AG04449 (cell line): ENCODE measurements at regions not wholly inside any gene's neighbourhood (a gene's known extent, or its start where the extent isn't known, plus 50 kb on each side); places are given as distances from the start of the nearest gene placed in this dataset.
"Not testable (repeated sequence)": the region's sequence is repeated elsewhere in the genome, so short reads cannot be mapped to it uniquely, and the experiment has no call there.

Experiments
- CTCF ChIA-PET: fragments of 350-600 bp; formaldehyde crosslinking; extraction: SDS; loops from one replicate; lab custom pipeline; 2021; ENCODE audit warnings: antibody characterized with exemption; lab: Yijun Ruan, JAX
- POLR2A ChIA-PET: fragments of 400-600, 350-600 bp; formaldehyde crosslinking; extraction: SDS; loops from one replicate; lab custom pipeline; 2020; ENCODE audit warnings: antibody characterized with exemption, inconsistent platforms; lab: Yijun Ruan, JAX
- DNase-seq: peaks from one replicate; pipeline ENCODE4 v3.0.0-alpha.2; 2010; ENCODE audit warnings: low read depth, low spot score
- H3K4me3 ChIP-seq: 2 replicates; pipeline ENCODE4 v1.5.1; 2011; ENCODE audit warnings: low read depth, mild to moderate bottlenecking, control low read depth, low read length
- TF ChIP-seq, protein P1 (sequence below): IDR thresholded peaks from one replicate; pipeline ENCODE4 v1.5.1; 2011; ENCODE audit warnings: mild to moderate bottlenecking, moderate library complexity, low read length, control low read depth, inconsistent platforms; ENCODE audit not compliant: insufficient read depth; ENCODE audit errors: missing control alignments

DNA sequence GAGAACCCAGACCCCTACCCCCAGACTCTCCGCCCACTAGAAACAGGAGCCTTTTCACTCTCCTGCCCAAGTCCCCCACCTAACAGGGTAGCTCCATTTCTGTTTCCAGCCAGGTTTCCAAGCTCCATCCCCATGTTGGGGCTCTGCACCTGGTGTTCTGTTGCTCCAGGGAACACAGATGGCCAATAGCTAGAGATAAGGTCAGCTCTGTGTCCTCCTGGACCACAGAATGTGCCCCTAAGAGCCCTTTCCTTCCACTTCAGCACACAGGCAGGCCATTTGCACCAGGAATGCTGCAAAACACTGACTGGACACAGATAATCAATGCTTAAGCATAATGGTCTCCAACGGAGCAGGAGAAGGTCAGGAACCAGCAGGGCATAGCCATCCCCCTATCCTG lies 159.4 kb downstream of the QRSL1 start:
- CTCF ChIA-PET: no interaction called here

DNA sequence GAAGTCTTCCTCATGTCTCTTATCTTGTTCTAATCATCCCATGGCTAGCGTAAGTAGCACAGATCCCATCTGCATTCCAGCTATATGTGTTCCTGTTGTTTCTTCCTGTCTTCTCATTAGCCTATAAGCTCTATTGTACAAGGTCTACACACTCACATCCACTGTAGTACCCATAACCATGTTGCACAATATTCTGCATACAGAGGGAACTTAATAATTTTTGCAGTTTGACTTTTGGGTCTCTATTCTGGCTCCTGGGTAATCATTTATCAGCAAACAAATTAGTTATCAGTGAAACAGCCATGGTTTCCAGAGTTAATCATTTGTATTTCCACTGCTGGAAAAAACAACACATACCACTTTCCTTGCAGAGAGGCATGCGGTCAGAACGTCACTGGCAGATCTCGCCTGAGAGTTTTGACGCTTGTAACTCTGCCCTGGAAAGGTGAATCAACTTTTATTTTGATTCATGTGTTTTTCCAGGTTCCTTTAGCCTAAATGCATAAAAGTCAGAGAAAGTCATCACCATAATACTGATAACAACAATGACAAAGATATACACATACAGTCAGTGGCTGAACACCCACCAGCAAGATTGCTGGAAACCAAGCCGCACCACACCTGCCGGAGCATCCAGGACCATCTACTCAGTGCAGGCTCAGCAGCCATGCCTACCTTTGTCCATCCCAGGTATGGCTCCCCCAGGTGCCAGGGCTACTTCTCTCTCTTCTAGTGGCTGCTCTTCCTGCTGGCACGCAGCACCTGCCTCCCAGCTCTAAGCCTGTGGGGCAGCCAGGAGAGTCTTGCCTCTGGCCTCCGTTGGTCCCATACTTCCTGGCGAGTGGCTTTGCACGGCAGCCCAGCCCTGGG lies 158.2 kb downstream of the QRSL1 start:
- TF ChIP-seq, protein P1, sequence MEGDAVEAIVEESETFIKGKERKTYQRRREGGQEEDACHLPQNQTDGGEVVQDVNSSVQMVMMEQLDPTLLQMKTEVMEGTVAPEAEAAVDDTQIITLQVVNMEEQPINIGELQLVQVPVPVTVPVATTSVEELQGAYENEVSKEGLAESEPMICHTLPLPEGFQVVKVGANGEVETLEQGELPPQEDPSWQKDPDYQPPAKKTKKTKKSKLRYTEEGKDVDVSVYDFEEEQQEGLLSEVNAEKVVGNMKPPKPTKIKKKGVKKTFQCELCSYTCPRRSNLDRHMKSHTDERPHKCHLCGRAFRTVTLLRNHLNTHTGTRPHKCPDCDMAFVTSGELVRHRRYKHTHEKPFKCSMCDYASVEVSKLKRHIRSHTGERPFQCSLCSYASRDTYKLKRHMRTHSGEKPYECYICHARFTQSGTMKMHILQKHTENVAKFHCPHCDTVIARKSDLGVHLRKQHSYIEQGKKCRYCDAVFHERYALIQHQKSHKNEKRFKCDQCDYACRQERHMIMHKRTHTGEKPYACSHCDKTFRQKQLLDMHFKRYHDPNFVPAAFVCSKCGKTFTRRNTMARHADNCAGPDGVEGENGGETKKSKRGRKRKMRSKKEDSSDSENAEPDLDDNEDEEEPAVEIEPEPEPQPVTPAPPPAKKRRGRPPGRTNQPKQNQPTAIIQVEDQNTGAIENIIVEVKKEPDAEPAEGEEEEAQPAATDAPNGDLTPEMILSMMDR: no peak
- CTCF ChIA-PET: no interaction called here
- POLR2A ChIA-PET: no interaction called here
- DNase-seq: no peak
- H3K4me3 ChIP-seq: no peak overlapping the region

More for the DNA sequence above, 159.4 kb downstream of the QRSL1 start:
- DNase-seq: no peak
- TF ChIP-seq, protein P1: no peak
- POLR2A ChIA-PET: no interaction called here
- H3K4me3 ChIP-seq: no peak overlapping the region

DNA sequence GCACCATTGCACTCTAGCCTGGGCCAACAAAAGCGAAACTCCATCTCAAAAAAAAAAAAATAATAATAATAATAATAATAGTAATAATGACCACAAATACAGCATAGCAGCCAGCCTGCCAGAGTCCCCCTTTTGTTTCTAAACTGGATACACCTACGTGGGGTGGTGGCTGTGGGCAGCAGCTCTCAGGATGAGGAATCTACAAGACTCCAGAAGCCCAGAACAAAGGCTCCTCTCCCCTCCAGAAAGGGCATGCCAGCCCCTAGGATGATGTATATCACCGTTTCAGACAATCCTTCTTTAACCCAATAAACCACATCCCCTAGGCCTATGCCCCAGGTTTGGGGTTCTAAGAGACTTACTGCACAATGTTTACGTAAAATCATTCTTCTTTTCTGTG lies 155.9 kb downstream of the QRSL1 start:
- DNase-seq: no peak
- ChIA-PET POLR2A (no interaction called here), CTCF (no interaction called here)
- no peak overlapping the region for H3K4me3 ChIP-seq
- TF ChIP-seq, protein P1: no peak

DNA sequence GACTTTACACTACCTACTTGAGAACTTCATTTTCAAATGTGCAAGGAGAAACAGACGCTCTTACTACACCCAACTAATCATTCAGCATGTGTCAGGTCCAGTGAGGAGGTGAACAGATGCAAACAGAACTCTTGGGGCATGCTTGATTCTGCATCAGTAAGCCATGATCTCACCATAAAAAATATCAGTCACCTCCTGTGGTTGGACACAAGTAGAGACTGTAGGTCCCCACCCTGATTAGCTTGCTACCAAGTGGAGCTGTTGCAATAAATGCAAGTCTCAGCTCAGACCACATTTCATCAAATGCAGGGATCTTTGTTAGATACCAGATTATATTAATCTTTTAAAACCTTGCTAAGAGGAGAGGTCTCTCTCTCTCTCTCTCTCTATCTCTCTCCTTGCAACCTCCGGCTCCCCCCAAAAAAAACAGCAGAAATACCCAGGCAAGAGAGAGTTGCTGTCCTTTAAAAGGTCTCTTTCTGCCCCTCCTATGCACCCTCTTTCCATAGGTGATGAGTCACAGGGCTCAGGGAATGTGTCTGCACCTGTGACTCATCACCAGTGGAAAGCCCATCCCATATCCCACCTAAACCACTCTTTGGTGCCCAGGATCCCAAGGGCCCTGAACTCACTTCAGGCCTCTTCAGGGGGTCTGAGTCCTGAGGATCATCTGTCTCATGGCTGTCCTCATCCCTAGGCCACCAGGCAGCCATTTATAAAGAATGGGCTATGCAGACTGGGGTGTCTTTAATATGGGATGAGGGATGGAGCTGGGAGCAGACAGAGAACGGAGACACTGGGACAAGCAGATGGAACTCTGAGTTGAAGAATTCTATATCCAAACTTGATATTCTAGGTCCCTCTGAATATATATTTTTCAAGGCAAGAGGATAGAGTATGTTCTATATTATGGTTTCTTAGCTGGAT lies 154.5 kb downstream of the QRSL1 start:
- ChIA-PET POLR2A (no interaction called here), CTCF (no interaction called here)
- TF ChIP-seq, protein P1: no peak
- no peak for DNase-seq
- no peak overlapping the region for H3K4me3 ChIP-seq

DNA sequence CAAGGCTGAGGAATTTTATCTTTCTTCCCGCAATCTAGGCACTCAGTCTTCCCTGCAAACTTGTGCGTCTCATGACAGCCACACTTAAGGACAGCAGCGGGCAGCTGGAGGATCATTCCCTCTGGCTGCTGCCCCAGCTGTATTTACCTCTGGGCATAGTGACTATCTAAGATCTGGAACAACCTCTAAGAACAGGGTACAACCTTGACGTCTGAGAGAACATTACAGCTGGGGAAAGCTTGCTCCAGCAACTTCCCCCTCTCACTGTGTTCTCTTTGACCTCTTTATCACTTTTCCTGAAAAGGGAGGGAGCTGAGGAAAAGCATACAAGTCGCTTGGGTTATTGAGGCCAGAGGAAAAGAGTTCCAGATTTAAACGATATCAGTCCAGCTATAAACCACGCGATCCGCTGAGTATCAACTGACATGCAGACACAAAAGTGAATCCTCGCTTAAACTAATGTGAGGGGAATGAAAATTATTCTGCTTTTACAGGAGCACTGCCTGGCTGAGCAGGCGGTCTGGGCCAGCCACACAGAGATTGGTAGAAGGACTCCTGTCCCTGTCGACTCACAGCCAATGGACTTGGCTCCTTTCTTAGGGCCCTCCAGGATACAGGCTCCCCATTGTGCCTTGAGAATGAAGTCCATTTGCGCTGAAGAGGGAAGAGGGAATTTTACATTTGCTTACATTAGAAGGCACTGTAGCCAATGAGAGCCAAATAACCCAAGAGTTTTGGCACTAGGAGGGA lies 153.3 kb downstream of the QRSL1 start:
- ChIA-PET CTCF (no interaction called here), POLR2A (no interaction called here)
- no peak overlapping the region for H3K4me3 ChIP-seq
- no peak for DNase-seq
- TF ChIP-seq, protein P1: no peak

DNA sequence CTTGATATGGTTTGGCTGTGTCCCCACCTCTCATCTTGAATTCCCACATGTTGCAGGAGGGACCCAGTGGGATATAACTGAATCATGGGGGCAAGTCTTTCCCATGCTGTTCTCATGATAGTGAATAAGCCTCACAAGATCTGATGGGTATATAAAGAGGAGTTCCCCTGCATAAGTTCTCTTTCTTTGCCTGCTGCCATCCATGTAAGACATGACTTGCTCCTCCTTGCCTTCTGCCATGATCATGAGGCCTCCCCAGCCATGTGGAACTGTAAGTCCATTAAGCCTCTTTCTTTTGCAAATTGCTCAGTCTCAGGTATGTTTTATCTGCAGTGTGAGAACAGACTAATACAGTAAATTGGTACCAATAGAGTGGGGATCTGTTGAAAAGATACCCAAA lies 150.2 kb downstream of the QRSL1 start:
- H3K4me3 ChIP-seq, CTCF ChIA-PET, POLR2A ChIA-PET, DNase-seq: not testable (repeated sequence)
